NCI-H2196 (cell line): ENCODE measurements at regions not wholly inside any gene's neighbourhood (a gene's known extent, or its start where the extent isn't known, plus 50 kb on each side); places are given as distances from the start of the nearest gene placed in this dataset.
A peak's percentile ranks its signal among the peaks of the same experiment; 100 is the strongest.

Source experiments
- DNase-seq: peaks from one replicate; lab custom pipeline; 2025; ENCODE audit not compliant: unreplicated experiment; lab: John Stamatoyannopoulos, UW

DNA sequence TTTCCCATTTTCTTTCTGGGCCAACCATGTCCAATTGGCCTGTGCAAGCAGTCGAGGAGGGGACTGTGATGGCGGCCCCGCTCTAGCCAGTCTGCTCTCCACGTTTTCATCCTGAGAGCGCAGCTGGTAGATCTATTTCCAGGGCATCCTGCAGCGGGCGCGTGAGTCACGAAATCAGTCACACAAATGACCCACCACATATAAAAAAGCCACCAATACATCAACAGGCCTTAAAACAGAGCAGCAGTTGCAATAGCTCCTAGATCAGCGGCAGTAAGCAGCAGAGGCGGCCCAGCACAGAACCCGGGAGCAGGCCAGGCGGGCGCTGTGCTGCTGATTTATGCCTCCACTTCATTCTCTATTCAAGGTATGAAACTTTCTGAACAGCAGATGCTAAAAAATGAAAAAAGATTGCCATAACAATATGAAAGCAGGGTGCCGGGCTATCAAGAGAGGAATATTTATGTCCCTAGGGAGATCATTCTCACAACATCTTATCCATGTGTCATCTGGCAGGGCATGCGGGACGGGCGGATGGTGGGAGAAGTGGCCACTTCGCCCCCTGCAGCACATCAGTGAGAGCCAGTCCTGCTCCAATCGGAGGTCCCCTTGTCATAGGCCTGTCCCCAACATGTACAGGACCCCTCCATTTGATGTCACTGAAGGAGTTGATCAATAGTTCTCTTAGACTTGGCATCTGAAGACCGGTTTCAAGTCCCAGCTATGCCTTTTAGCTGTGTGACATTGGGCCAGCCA is 98.0 kb upstream of the GPR26 start:
- no peak for DNase-seq

DNA sequence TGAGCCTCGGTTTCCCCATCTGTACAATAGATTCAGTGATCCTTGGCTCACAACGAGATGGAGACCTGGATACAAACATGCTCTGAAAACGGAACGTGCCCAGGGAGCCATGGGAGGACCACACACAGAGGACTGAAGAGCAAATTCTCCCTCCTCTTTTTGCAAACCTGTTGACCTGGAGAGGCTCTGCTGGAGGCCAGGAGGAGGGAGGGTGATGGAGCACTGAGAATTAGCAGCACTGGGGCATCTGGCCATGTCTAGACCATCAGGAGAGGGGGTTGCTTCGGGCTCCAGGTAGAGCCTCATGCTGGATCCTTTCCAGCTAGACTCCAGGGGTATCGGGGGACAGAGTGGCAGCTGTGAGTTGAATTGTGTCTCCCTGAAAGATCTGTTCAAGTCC is 97.4 kb upstream of the GPR26 start:
- DNase-seq, result no peak

DNA sequence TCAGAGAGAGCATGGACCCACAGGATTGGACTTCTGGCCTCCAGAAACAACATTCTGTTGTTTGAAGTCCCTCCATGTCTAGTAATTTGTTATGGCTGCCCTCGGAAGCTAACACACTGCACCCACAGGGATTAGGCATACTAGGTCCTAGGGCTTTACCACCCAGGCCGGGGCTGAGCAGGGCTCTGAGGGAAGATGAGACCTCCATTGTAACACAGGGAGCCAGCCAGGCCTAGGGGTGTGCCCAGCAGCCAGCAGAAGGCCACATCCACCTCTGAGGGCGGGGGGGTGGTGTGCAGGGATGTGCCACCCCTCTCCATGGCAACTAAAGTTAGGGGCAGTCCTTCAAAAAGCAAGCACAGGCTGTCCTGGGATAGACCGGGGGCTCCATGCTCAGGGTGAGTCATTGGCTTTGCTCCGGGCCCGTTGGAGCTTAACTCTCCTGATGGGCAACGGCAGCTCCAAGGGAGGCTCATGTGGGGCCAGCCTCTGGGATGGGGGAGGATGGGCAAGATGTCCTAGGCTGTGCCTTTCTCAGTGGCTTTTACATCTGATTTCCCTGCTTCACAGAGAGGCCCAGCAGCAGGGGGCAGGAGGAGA is 96.6 kb upstream of the GPR26 start:
- no peak for DNase-seq

DNA sequence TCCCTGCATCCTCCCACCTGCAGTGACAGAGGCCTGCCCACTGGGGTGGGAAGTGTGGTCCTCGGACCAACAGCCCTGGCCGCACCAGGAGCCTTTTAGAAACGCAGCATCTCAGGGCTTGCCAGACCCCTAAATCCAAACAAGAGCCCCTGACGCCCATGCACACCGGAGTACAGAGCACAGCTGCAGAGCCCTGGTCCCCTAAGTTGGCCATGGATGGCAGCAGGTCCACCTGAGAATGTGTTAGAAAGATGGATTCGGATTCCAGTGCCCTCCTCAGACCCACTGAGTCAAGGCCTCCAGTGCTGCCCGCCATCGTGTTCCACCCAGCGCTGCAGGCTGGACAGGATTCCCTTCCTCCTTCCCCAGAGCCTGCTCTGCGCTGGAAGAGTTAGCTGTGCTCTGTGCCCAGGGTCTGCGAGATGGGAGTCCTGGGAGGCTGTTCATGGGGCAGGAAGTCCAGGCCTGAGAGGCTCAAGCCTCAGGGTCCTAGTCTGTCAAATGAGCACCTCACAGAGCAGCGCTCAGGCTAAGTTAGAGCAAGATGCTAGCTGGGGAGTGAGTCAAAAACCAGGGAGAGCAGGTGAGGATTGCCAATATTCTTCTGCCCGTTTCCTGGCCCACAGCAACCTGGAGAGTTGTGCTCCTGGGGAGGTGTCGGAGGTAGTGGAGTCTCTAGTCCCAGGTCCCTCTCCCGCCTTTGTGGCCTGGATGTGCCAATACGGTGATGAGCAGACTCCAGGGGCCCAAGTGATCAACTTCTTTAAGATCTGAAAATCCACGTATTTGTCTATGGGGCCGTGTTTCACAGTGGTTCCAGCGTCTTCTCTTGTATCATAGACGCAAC is 95.9 kb upstream of the GPR26 start:
- DNase-seq, result no peak

DNA sequence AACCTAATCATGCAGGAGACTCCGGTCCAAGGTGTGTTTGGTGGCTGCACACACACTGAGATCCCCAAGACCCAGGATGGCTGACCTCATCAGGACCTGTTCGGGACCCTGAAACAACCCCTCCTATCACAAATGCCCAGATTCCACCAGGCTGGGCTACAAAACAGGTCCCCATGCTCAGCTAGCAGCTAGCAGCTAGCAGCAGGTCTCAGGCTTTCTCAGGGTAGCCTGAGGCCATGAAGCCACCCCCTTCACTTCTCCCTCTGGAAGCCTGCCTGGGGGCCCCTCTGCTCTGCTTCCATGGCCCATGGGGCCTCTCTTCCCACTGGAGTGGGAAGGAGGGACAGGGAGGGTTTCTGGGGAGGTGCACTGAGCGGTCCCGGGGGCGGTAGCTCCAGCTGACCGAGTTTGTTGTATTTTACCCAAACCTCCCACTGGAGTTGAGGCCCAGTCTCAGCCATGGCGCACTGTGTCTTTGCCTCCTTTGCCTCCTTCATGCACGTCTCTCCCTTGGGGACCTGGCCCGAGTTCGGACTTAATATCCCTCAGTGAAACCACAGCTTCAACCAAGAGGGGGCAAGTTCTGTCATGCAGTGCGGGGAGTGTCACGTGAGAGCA is 95.1 kb upstream of the GPR26 start:
- DNase-seq, result no peak

DNA sequence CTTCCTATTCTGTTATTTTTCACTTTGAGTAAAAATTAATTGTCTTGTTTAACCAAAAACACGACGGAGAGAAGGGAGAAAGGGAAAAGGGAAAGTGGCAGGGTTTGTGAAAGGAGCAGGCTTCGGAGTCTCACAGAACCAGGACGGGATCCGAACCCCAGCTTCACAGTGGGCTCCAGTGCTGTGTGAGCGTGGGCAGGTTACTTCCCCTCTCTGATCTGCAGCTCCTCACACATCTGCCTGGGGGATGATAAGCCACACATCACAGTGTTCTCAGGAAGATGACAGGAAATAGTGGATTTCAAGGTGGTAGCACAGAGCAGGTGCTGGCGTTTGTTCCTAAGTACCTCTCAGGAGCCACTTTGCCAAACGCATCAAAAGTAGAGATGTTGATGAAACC is 94.2 kb upstream of the GPR26 start:
- no peak for DNase-seq

DNA sequence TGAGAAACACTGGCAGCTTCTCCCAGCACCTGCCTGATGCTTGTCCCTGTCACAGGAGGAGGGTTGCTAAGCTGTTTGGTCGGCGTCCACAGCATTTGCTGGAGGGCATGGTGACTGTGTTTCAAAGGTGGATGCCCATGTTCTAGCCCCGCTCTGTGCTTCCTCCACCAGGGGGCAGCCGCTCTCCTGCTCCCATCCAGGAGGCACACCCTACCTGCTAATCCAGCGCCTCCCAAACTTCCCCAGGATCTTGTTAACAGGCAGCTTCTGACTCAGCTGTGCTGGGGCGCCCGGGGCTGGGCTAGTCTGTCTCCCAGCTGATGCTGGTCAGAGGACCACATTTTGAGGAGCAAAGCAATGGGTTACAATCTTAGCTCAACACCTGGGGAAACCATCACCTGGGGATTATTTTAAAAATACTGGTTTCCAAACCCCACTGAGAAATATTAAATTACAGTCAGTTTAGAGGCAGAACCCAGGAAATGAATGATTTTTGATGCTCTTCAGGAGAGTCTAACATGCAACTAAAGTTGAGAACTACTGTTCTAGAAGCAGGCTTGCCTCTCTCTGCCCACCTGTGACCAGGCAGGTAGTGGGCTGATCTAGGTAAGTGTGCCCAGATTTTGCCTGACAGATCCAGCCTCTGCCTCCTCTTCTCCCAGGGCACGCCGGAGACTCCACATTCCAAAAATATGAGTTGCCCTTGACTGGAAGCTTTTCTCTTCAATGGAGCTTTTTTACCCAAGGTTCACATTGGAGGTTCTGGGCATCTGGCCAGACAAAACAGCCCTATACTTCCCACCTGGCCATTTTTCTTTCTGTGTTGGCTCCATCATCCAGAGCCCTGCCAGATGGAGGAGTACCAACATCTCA is 92.7 kb upstream of the GPR26 start:
- peak; percentile 40 for DNase-seq

DNA sequence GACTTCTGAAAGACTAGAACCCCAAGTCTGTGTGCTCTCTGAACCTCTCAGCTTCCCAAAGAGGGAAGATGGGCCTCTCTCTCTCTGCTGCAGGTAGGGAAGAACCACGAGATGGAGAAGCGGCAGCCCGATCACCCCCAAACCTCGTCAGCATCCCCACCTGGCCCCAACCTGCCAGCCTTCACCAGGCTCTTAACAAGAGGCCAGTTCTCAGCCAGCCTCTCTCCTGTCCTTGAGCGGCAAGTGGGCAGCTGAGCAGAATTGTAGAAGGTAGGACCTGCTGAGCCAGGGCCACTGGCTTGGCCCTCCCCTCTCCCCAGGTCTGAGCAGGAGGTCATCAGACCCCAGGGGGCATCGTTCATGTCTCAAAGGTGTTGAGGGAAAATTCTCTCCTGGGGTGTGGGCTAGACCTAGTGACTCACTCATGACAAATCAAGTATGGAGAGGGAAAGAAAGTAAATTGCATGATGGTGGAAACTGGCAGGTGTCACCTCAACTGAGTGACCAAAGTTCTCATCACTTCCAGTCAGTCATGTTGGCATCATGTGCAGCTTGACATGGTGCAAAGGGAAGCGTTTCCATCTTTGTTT is 92.0 kb upstream of the GPR26 start:
- no peak for DNase-seq

DNA sequence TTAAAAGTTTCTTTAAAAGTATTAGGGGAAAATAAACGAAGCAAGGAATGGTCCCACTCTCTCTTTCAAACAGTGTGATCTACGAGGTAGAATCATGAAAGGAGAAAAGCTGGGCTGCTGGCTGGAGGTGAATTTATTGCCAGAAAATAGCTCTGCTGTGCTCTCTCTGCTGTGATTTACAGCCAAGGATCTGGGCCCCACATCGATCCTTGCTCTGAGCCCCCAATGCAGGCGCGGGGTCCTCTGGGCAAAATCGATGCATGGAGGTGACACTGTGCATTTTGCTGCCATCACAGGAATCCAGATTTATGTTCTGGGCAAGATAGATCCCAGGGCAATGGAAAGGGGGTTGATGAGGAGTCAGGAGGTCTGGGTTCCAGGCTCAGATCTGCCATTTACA is 91.0 kb upstream of the GPR26 start:
- DNase-seq, result no peak

DNA sequence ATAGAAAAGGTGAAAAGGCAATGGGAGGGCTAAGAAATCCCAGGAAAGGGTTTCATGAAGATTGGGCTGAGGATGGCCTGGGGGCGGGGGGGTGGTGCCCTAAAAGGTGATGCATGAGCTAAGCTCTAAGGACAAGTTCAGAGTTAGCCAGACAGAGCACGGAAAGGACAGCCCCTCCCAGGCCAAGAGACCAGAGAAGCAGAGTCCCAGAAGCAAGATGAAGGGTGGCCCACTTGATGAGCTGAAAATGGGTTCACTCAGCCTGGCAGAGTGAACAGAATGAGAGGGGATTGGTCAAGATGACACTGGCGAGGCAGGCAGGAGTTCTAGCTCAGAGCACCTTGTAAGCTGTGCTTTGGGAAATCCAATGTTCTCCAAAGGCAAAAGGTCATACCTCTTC is 89.4 kb upstream of the GPR26 start:
- no peak for DNase-seq

DNA sequence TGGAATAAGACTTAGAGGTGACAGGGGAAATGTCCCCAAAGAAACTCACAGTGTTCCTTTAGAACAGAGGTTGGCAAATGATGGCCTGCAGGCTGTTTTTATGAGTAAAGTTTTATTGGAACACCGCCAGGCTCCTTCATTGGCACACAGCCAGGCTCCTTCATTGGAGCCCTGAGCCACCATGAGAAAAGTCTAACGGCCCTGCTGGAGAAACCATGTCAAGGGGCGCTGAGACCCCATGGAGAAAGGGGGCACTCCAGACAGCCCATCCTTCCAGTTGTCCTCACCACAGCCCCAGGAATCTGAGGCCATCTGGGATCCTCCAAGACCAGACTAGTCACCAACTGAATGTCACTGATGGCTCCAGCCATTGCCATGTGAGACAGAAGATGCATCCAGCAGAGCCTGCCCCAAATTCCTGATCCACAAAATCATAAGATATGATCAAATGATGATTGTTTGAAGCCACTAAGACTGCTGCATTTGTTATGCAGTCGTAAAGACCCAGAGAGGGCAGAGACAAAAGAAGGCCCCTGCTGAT is 88.2 kb upstream of the GPR26 start:
- no peak for DNase-seq

DNA sequence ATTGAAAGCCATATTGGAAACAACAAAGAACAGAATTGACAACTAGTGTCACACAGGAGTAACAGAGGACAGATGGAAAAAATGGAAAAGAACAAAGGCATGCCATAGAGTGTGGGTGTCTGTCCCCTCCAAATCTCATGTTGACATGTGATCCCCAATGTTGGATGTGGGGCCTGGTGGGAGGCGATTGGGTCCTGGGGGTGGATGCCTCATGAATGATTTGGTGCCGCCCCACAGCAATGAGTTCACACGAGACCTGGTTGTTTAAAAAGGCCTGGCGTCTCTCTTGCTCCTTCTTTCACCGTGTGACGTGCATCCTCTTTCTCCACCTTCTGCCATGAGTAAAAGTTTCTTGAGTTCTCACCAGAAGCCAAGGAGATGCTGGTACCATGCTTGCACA is 87.4 kb upstream of the GPR26 start:
- DNase-seq, result no peak

DNA sequence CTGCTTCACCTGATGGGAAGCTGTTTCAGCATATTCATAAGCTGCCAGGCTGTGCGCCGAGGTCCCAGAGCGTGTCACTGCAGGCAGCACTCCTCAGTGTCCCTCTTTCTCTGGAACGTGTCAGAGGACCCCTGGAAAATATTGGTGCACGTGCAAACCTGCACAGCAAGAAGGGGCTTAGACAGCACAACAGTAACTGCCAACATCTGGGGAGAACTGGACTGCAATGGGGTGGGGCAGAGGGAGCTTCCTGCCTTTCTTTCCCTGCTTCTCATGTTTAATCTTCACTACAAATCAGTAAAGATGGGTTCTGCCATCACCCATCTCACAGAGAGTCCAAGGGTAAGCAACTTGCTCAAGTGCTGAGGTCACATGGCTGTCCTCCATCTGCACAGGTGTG is 86.5 kb upstream of the GPR26 start:
- no peak for DNase-seq

DNA sequence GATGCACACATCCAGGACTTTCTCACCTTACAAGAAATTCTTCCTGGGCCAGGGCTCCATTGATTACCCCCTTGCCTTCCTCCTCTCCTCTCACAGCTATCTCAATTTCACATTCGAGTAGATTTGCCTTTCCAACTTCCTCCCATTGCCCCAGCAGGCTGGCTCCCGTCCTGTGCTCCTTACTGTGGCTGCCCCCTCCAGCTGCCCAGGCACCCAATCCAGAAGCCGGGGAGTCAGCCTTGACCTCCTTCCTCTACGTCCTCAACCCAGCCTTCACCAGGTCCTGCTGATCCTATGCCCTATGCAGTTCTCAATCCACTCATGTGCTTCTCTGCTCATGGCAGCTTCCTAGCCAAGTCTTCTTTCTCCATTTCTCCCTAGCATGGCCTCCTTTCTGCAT is 85.7 kb upstream of the GPR26 start:
- DNase-seq, result no peak

DNA sequence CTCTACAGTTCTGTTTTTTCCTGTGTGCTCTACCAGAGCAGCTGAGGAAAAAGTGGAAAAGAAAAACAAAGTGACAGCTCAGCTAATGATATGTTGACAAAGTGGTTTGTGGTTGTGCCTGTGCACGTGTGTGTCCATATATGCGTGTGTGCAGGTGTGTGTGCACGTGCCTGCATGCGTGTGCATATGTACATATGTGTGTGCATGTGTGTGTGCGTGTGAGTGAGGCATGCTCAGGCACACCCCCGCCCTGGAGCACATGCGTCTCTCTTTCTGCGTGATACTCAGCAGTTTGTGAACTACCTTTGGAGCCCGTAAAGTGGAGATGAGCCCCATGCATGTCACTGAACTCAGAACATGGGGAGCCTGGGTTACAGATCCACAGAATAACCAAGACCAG is 84.5 kb upstream of the GPR26 start:
- no peak for DNase-seq

DNA sequence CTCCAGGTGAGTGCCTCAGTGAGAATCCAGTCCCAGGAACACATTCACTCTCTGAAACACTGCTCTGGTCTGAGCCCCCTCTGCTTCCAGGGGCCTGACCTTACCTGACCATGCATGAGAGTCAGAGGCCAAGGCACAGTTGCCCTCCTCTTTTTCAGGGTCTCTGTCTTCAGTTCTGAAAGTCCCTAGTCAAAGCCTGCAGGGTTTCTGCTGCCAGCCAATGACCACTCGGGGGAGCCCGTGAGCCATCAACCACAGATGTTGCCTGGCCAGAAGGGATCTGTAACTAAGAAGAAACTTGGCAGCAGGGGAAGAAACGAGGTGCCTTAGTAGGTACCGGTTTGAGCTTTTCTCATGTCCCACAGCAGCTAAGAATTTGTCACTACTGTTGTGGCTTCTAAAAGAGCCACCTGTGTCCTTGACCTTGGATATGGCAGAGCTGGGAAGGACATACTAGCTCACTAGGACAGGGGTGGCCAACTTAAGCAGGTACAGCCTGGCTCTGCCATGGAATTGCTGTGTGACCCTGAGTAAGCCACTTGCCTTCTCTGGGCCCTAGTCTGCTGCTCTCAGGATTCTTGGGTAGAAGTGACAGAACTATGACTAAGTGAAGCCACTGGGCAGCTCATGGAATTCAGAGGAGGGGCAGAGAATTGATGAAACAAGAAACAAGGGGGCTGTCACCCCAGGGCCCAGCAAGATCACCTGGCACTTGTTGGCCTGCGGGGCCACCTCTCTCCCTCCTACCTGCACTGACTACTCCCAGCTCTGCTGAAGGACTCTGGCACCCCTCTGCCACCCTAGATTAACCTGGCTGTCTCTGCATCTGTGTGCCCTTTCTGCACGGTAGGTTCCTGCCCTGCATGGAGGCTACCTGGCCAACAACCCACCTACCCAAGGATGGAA is 83.8 kb upstream of the GPR26 start:
- peak; percentile 56 for DNase-seq

DNA sequence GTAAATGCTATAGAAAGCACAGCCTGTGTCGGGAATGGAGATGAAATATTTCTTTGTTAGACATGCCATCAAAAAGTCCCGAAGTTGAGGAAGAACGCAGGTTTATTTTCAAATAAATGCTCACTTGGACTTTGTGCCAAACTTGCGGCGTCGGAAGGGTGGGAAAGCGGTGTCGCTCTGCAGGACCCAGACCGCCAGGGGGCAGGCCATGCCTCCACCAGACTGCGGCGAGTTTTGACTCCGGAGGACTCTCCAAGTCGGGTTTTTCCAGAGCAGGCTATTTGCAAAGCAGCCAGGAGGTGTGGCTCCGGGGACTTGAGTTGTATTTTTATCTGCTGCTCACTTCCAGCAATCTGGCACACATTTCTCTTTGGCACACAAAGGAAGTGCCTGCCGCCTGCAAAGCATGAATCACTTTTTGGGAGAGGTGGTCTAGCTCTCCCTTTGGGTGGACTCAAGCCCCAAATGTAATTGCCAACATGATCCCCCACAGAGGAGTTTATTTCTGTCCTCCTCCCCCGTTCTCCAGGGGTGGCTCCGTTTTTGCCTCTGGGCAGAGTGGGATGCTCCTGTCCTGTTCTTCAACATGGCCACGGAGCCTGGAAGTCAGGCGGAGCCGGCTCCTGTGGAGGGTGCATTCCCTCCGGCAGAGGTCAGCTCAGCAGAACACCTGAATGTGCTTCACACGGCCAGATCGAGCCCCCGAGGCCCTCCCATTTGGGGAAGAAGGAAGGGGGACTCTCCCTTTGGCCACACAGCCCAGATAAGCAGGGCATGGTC is 82.3 kb upstream of the GPR26 start:
- peak; percentile 62 for DNase-seq

DNA sequence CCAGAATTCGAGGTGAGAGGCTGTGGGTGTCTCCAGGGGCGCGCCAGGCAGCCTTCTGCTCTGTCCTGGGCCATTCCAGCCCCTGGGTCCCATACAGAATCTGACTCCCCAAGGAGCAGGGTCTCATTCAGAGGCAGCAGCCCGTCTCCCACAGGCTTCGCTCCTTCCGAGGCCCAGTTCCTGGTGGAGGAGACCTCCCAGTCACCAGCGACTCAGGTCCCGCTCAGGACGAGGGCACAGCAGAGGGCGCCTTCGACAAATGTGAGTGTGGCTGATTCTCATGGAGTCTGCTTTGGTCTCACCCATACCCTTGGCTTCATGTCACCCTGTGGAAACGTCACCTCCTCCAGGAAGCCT is 81.8 kb upstream of the GPR26 start:
- no peak for DNase-seq
